Activated CD4-positive, alpha-beta T cell treated with anti-CD3 and anti-CD28 coated beads for 24 hours (primary cell): ENCODE measurements at regions not wholly inside any gene's neighbourhood (a gene's known extent, or its start where the extent isn't known, plus 50 kb on each side); places are given as distances from the start of the nearest gene placed in this dataset.
"Not testable (repeated sequence)": the region's sequence is repeated elsewhere in the genome, so short reads cannot be mapped to it uniquely, and the experiment has no call there.

Source experiments
- DNase-seq, 2 donors: peaks; one replicate each; pipeline ENCODE4 v3.0.0-alpha.2; 2020; ENCODE audit warnings: low read depth in 2 of 2

DNA sequence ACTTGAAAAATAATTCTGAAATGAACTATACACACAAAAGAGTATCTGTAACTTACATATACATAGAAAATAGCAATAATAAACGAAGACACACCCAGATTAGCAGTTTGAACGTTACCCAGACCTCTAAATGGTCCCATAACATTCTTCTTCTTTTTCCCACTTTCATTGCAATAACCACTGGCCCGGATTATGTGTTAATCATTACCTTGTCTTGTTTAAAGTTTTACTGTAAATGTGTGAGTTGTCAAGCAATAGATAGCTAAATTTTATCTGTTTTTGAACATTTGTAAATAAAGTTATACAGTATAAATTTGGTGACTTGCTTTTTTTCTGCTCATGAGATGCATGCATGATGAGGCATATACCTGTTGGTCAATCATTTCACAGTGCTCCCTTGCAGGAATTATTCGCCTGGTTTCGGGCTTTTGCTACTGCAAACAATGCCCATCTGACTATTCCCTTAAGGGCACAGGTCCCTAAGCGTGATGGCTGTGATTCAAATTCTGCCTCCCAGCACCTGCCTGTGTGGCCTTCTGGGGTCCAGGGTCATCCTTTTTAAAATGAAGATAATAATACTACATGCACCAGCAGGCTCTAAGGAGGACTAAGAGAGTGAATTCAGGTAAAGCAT lies 66.1 kb downstream of the GADD45G start:
- DNase-seq, result no peak

- DNase-seq, result no peak
Measured at GRCh38 chr9:89674667-89675057, 69.8 kb downstream of the GADD45G start.

GRCh38 chr9:89675058-89675742 lies 70.4 kb downstream of the GADD45G start:
- no peak for DNase-seq

DNA sequence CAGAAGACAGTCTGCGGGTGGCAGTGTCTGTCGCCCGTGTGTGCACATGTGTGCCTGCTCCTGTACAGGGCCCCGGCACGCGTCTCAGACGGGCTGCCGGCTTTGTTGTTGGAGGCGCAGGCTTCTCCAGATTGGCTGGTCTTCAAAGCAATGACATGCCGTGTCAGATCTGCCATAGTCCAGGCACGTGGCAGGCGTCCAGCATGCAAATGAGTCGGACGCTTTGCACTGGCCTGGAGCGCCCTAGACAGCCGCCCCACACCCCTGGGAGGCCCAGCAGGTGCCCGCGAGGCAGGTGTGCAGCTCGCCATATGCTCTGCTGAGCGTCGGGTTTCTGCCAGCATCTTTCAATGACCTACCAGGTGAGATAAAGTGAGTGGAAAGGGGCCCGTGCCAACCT lies 71.5 kb downstream of the GADD45G start:
- no peak for DNase-seq

DNA sequence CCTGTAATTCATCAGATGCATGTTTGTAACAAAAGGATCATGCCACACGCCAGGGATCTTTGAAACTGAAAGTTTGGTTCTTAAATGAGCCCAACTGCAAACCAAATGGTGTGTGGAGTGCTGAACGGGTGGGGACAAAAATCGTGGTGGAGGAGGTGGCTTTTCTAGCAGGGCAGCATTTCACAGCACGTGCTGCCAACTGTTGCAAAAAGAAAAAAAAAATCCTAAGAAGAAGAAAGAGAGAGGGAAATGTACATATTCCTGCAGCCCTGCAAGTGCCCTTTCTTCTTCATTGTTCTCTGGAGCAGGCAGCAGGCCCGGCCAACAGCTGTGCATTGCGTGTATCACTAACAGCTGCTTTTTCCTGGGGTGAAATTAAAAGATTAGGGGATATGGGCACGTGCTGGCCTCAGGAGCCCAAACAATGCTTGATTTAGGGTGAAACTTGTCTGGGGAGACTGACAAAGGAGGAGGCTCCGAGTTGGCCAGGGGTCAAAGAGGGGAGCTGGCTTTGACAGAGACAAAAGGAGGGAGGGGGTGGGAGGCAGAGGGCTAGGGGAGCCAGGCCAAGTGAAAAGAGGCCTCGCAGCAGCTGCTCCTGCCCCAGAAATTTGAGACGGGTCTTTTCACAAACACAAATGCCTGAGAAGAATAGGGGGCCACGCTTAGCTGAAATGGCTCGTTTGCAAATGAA lies 73.0 kb downstream of the GADD45G start:
- DNase-seq, result no peak

DNA sequence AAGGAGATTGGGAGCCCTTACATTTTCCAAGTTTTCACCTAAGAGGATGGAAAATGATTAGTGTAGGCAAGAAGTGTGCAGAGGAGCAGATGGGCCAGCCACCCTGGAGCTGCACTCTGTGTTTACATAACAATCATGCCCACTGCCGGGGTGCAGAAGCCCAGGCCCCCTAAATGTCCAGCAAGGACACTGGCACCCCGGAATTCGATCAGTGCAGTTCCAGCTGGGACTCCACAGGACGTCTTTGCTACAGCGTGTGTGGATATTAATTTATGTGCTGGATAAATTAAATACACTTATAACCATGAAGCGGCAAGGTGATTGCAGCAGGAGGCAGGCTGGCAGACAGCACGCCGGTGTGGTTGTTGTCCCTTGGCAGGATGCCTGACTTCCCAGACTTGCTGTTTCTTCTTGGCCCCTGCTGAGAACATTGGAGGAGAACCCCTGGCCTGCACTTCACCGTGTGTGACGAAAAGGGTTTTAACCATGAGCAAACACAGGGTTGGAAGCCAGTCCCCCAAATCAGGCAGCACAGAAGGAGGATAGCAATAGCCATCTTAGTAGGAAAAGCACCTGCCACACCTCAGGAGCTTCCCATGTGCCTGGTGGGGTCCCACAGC lies 73.7 kb downstream of the GADD45G start:
- no peak for DNase-seq

- no peak for DNase-seq
Measured at GRCh38 chr9:89679016-89679415, 74.2 kb downstream of the GADD45G start.

GRCh38 chr9:89679581-89679980 lies 74.8 kb downstream of the GADD45G start:
- no peak for DNase-seq

DNA sequence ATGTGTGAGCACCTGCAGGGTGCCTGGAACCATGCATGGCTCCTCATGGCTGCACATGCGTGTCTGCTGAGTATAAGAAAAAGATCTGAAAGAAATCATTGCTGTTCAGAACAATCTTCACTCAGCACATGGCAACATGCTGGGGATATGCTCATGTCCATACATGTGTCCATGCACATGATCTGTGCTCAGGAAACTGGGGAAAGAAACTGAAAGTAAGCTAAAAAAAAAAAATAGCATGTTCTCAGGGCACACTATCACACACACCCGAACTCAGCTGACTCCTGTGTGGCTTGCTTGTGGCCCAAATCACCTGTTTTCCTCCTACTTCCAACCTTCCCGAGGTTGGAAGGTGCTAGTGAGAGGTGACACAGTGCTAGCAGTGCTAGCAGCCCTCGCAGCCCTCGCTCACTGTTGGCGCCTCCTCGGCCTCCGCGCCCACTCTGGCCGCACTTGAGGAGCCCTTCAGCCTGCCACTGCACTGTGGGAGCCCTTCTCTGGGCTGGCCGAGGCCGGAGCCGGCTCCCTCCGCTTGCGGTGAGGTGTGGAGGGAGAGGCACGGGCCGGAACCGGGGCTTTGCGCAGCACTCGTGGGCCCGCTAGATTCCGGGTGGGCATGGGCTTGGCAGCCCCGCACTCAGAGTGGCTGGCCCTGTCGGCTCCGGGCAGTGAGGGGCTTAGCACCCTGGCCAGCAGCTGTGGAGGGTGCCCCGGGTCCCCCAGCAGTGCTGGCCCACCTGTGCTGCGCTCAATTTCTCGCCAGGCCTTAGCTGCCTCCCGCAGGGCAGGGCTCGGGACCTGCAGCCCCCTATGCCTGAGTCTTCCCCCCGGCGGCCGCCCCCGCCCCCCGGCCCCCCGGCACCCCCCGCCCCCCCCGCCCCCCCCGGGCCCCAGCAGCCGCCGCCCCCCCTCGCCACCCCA lies 76.0 kb downstream of the GADD45G start:
- DNase-seq, result no peak

GRCh38 chr9:89681468-89681859 lies 76.7 kb downstream of the GADD45G start:
- DNase-seq, result not testable (repeated sequence)

GRCh38 chr9:89683626-89684025 lies 78.8 kb downstream of the GADD45G start:
- no peak for DNase-seq

DNA sequence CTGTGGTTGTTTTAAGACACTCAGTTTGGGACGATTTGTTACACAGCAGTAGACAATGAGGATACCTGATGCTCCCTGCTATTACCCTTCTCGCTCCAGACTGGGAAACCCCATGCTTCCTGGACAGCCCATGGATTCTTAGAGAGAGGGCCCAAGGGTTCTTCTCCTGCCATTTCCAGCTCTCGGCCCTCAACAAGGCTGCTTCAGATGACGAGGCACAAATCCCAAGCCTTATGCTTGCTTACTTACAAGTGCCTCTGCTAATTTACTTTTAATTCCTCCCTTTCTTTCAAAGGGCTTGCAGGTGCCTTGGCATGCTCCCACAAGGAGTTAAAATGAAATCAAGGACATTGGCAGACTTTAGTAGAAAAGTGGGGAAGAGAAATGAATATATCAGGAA lies 79.4 kb downstream of the GADD45G start:
- DNase-seq, result no peak

DNA sequence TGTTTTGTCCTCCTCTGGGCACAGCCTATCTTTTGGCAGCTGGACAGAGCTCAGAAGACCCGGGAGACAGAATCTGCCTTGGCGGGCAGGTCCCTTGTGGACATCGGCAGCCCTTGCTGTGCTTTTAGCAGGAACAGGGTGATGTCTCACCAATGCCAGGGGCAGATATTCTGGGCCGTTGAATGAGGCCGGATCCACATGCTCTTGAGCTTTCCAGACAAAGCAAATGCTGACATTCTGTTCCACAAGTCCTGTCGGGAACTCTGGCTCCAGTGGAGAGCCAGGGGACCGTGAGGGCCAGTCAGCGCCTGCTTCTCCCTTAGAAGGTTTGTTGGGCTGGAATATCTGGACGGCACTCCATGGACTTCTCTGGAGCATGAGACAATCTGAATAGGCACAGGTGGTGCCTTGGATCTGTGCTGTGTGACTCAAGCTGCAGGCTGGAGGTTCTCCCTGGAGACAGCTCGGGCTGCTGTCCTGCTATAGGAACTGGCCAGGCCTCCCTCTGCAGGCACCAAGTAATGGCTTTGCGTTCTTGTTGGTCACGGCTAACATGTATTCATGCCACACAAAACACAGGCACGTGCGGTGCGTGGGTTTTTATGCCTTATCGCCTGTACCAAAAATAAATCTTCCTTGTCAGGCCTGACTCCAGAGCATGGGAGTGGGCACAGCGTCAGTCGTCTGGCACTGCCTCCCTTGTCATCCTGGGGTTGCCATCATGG lies 80.3 kb downstream of the GADD45G start:
- no peak for DNase-seq

- no peak for DNase-seq
Measured at GRCh38 chr9:89685698-89686097, 80.9 kb downstream of the GADD45G start.

DNA sequence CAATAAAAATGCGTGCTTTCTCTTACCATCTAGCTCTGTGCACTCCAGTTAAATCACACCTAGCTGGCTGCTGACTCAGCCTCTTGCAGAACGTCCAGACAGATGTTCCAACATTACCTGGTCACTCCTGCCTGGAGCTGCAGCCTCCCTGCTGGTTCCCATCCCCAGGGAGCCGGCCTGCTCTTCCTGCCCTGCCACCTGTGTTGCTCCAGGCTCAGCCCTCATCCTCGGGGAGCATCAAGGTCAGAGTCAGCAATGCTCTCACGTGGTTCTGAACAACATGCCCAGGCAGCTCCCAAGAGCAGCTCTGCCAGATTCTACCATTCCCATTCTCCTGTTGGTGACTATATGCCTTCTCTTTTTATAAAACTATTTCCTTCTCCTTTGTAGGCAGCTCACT lies 81.3 kb downstream of the GADD45G start:
- no peak for DNase-seq

DNA sequence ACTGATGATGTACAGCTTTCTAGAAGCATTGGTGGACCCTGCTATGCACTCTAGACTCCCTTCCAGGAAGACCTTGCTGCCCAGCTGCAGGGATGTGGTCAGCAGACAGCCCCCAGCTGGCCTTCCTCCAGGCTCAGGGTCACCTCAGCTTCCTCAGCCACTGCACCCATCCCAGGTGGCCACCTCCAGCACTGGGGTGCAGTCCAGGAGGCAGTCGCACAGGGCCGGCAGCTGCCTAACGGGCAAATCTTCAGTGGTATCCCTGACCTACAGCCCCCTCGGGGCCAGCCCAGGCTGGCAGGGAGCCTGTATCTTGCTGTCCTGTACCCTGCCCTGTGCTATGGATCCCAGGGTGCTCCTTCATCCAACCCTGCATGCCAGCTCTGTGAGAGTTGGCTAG lies 81.8 kb downstream of the GADD45G start:
- no peak for DNase-seq

- DNase-seq, result no peak
Measured at GRCh38 chr9:89687188-89687587, 82.4 kb downstream of the GADD45G start.

DNA sequence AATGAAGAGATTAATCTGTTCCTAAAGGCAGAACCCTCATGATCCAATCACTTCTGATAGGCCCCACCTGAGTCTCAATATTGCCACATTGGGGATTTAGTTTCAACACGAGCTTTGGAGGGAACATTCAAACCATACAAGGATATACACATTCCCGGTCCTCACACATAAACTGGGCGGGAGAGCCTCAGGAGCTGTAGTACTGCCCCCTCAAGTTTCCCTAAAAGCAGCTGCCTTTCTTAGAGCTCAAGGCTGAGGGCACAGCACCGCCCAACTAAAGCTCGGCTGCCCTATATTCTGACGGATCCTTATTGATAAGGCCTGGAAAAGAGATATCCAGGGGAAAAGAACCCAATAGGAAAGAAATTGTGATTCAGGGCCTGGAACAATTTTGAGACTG lies 83.0 kb downstream of the GADD45G start:
- DNase-seq, result no peak

- not testable (repeated sequence) for DNase-seq
Measured at GRCh38 chr9:89689321-89689720, 84.5 kb downstream of the GADD45G start.

- no peak for DNase-seq
Measured at GRCh38 chr9:89690334-89690912, 85.6 kb downstream of the GADD45G start.
